Liver (tissue), 8 donors: ENCODE measurements at regions not wholly inside any gene's neighbourhood (a gene's known extent, or its start where the extent isn't known, plus 50 kb on each side); places are given as distances from the start of the nearest gene placed in this dataset.
A peak's percentile ranks its signal among the peaks of the same experiment; 100 is the strongest.

Source experiments
- DNase-seq: peaks from one replicate; pipeline ENCODE4 v3.0.0-alpha.2; 2017; ENCODE audit warnings: low spot score
- H3K27ac ChIP-seq, 2 donors: one replicate each; pipeline ENCODE4 v1.7.0; 2013; ENCODE audit warnings: inconsistent platforms in 2 of 2, low read length in 2 of 2, control low read depth in 1 of 2, low read depth in 1 of 2, mild to moderate bottlenecking in 1 of 2
- H3K27me3 ChIP-seq, 4 donors: one replicate each; pipeline versions ENCODE4 v1.6.1 to v1.7.0; 2013; ENCODE audit warnings: low read length in 3 of 4, inconsistent platforms in 1 of 4, mild to moderate bottlenecking in 1 of 4, moderate library complexity in 1 of 4; ENCODE audit not compliant: control insufficient read depth in 4 of 4, insufficient read depth in 4 of 4
- H3K36me3 ChIP-seq, 4 donors: one replicate each; pipeline versions ENCODE4 v1.6.1 to v1.7.0; 2013; ENCODE audit warnings: low read length in 3 of 4, mild to moderate bottlenecking in 3 of 4, low read depth in 1 of 4, moderate library complexity in 1 of 4; ENCODE audit not compliant: control insufficient read depth in 4 of 4, insufficient read depth in 3 of 4
- H3K4me1 ChIP-seq, 4 donors: one replicate each; pipeline versions ENCODE4 v1.6.1 to v1.7.0; 2013; ENCODE audit warnings: low read length in 3 of 4, mild to moderate bottlenecking in 3 of 4, moderate library complexity in 1 of 4; ENCODE audit not compliant: control insufficient read depth in 4 of 4, insufficient read depth in 4 of 4
- H3K4me3 ChIP-seq, 3 donors: one replicate each; pipeline versions ENCODE4 v1.6.1 to v1.7.0; 2013; ENCODE audit warnings: low read length in 3 of 3, control low read depth in 1 of 3, low read depth in 1 of 3, mild to moderate bottlenecking in 1 of 3
- H3K9ac ChIP-seq, 2 donors: one replicate each; pipeline ENCODE4 v1.7.0; 2013; ENCODE audit warnings: low read length in 2 of 2, mild to moderate bottlenecking in 2 of 2, moderate library complexity in 2 of 2, control low read depth in 1 of 2, low read depth in 1 of 2
- H3K9me3 ChIP-seq, 4 donors: one replicate each; pipeline versions ENCODE4 v1.6.1 to v1.7.0; 2013; ENCODE audit warnings: low read length in 3 of 4; ENCODE audit not compliant: control insufficient read depth in 4 of 4
- FOXA1 ChIP-seq: IDR thresholded peaks from 2 replicates; pipeline ENCODE4 v1.6.1; 2016; ENCODE audit warnings: antibody characterized with exemption
- HNF4A ChIP-seq, 2 donors: conservative IDR thresholded peaks; 2 replicates each; pipeline ENCODE4 v1.6.1; 2016; ENCODE audit warnings: antibody characterized with exemption in 2 of 2, mild to moderate bottlenecking in 2 of 2
- HNF4G ChIP-seq: IDR thresholded peaks from 2 replicates; pipeline ENCODE4 v1.6.1; 2016; ENCODE audit warnings: antibody characterized with exemption
- JUND ChIP-seq, 2 donors: IDR thresholded peaks; 2 replicates each; pipeline ENCODE4 v1.6.1; 2016; ENCODE audit warnings: antibody characterized with exemption in 2 of 2
- NR2F2 ChIP-seq: IDR thresholded peaks from 2 replicates; pipeline ENCODE4 v1.6.1; 2016; ENCODE audit warnings: antibody characterized with exemption
- RAD21 ChIP-seq, 2 donors: IDR thresholded peaks; 2 replicates each; pipeline ENCODE4 v1.6.1; 2016; ENCODE audit warnings: antibody characterized with exemption in 2 of 2, mild to moderate bottlenecking in 2 of 2
- RXRA ChIP-seq, 2 donors: IDR thresholded peaks; 2 replicates each; pipeline ENCODE4 v1.6.1; 2017 to 2018; ENCODE audit warnings: antibody characterized with exemption in 2 of 2, mild to moderate bottlenecking in 1 of 2
- SP1 ChIP-seq: IDR thresholded peaks from 2 replicates; pipeline ENCODE4 v1.6.1; 2018; ENCODE audit warnings: antibody characterized with exemption, mild to moderate bottlenecking
- TAF1 ChIP-seq: conservative IDR thresholded peaks from 2 replicates; pipeline ENCODE4 v1.6.1; 2016; ENCODE audit warnings: antibody characterized with exemption, mild to moderate bottlenecking
- WGBS: extraction: QIAGEN DNeasy Blood & Tissue Kit; methylation state at CpG from one replicate; pipeline ENCODE4 v1.1.7; 2013; 5-methylcytosine and 5-hydroxymethylcytosine counted together
- TF ChIP-seq, protein P1 (sequence below): IDR thresholded peaks from 2 replicates; pipeline ENCODE4 v1.6.1; 2016; ENCODE audit warnings: antibody characterized with exemption, mild to moderate bottlenecking
- TF ChIP-seq, protein P2 (sequence below): fragments of 150-350 bp; IDR thresholded peaks from 2 replicates; pipeline ENCODE4 v1.5.1; 2017; ENCODE audit warnings: improper control_type of control experiment, low read depth, low read length; ENCODE audit not compliant: missing input control
- TF ChIP-seq, protein P3 (sequence below): IDR thresholded peaks from 2 replicates; pipeline ENCODE4 v1.6.1; 2016; ENCODE audit warnings: antibody characterized with exemption
- TF ChIP-seq, protein P4 (sequence below): IDR thresholded peaks from 2 replicates; pipeline ENCODE4 v1.6.1; 2016; ENCODE audit warnings: antibody characterized with exemption
- donor health status: healthy.
- donor health status: healthy.
- donor health status: healthy.
- donor health status: healthy.
- donor health status: healthy.

DNA sequence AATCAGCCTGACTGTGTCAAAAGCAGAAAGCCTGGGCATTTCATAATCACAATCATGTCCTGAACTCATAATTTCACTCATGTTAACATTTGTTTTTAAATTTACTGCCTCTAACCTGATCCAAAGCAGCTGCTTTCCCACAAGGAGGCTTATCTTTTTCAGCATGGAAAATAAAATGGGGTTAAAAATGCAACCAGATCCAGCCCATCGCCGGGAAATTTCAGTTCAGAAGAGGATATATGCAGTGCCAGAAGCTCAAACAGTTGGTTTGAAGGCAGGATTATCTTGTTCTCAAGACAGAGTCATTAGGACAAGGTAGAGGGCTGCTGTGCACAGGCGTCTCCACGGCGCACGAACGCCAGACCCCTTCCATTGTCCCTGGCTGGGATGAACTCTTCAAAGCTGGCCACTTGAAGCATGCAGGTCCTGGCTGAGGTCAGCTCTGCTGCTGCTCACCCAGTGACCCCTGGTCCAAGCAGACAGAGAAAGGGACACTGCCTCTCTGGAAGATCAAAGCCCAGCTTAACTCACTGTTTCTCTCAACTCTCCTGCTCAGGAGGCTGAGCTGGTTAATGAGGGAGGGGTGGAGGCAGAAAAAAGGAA lies 191.1 kb upstream of the HEY2 start:
- Histone ChIP-seq H3K4me1 (no peaks in the 10 kb centered on the region), H3K9ac (no peak overlapping the region), H3K9me3 (no peaks in the 10 kb centered on the region), H3K27me3 (no peaks in the 10 kb centered on the region), H3K27ac (no peak overlapping the region), H3K36me3 (no peaks in the 10 kb centered on the region), H3K4me3 (no peak overlapping the region)
- DNase-seq = no peak
- 40% methylated on average over 7 of the region's 7 CpGs for WGBS
- TF ChIP-seq NR2F2 (peak; percentile 32), HNF4A (conservative IDR thresholded peaks at IDR 0.05) (no peak)

DNA sequence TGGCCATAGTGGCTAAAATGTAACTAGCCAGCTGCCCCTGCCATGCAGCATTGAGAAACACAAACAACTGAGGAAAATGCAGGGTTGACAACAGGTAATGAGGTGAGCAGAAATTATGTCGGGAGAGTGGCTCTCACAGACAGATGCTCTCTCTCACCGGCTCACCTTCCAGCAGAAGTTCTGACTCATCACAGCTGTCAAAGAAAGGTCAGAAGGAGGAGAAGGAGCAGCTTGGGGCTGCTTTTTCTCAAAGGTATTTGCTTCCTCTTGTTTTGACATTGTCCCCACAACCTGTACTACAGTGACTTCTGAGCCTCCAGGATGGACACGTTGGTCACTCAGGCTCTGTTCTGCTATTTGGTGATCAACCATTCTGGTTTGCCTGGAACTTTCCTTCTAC lies 190.5 kb upstream of the HEY2 start:
- Histone ChIP-seq H3K27me3 (no peaks in the 10 kb centered on the region), H3K9me3 (no peaks in the 10 kb centered on the region), H3K9ac (no peak overlapping the region), H3K36me3 (no peaks in the 10 kb centered on the region), H3K4me1 (no peaks in the 10 kb centered on the region), H3K27ac (no peak overlapping the region), H3K4me3 (no peak overlapping the region)
- WGBS = 42% methylated on average over 3 of the region's 3 CpGs
- TF ChIP-seq RAD21 (IDR thresholded peaks at IDR 0.05) (no peak), SP1 (no peak), HNF4G (no peak), FOXA1 (no peak)
- TF ChIP-seq, protein P1, sequence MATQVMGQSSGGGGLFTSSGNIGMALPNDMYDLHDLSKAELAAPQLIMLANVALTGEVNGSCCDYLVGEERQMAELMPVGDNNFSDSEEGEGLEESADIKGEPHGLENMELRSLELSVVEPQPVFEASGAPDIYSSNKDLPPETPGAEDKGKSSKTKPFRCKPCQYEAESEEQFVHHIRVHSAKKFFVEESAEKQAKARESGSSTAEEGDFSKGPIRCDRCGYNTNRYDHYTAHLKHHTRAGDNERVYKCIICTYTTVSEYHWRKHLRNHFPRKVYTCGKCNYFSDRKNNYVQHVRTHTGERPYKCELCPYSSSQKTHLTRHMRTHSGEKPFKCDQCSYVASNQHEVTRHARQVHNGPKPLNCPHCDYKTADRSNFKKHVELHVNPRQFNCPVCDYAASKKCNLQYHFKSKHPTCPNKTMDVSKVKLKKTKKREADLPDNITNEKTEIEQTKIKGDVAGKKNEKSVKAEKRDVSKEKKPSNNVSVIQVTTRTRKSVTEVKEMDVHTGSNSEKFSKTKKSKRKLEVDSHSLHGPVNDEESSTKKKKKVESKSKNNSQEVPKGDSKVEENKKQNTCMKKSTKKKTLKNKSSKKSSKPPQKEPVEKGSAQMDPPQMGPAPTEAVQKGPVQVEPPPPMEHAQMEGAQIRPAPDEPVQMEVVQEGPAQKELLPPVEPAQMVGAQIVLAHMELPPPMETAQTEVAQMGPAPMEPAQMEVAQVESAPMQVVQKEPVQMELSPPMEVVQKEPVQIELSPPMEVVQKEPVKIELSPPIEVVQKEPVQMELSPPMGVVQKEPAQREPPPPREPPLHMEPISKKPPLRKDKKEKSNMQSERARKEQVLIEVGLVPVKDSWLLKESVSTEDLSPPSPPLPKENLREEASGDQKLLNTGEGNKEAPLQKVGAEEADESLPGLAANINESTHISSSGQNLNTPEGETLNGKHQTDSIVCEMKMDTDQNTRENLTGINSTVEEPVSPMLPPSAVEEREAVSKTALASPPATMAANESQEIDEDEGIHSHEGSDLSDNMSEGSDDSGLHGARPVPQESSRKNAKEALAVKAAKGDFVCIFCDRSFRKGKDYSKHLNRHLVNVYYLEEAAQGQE = no peak
- TF ChIP-seq, protein P2, sequence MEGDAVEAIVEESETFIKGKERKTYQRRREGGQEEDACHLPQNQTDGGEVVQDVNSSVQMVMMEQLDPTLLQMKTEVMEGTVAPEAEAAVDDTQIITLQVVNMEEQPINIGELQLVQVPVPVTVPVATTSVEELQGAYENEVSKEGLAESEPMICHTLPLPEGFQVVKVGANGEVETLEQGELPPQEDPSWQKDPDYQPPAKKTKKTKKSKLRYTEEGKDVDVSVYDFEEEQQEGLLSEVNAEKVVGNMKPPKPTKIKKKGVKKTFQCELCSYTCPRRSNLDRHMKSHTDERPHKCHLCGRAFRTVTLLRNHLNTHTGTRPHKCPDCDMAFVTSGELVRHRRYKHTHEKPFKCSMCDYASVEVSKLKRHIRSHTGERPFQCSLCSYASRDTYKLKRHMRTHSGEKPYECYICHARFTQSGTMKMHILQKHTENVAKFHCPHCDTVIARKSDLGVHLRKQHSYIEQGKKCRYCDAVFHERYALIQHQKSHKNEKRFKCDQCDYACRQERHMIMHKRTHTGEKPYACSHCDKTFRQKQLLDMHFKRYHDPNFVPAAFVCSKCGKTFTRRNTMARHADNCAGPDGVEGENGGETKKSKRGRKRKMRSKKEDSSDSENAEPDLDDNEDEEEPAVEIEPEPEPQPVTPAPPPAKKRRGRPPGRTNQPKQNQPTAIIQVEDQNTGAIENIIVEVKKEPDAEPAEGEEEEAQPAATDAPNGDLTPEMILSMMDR = no peak
- DNase-seq = no peak

DNA sequence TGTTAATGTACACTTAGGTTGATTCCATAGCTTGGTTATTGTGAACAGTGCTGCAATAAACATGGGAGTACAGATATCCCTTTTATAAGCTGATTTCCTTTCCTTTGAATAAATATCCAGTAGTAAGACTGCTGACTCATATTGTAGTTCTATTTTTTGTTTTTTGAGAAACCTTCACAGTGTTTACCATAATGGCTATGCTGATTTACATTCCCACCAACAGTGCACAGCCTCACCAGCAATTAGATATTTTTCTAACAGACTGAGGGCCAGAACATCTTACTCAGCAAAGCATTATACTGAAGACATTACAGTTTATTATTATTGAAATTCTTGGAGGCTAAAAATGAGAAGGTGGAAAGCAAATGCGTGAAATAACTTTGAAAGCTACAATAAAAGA lies 187.3 kb upstream of the HEY2 start:
- no peaks in the 10 kb centered on the region for H3K4me1 ChIP-seq
- no peak overlapping the region for H3K9ac ChIP-seq
- H3K36me3 ChIP-seq = no peaks in the 10 kb centered on the region
- H3K27me3 ChIP-seq = no peaks in the 10 kb centered on the region
- H3K9me3 ChIP-seq = no peaks in the 10 kb centered on the region
- DNase-seq = no peak
- H3K4me3 ChIP-seq = no peak overlapping the region
- 93% methylated on average over 1 of the region's 1 CpG for WGBS
- H3K27ac ChIP-seq = no peak overlapping the region
- no peak for TF ChIP-seq SP1
- TF ChIP-seq NR2F2 = no peak
- TF ChIP-seq HNF4G = no peak
- TF ChIP-seq, protein P2 = no peak
- TF ChIP-seq, protein P3, sequence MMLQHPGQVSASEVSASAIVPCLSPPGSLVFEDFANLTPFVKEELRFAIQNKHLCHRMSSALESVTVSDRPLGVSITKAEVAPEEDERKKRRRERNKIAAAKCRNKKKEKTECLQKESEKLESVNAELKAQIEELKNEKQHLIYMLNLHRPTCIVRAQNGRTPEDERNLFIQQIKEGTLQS = no peak
- TF ChIP-seq TAF1 = no peak
- TF ChIP-seq, protein P1 = no peak
- TF ChIP-seq HNF4A (conservative IDR thresholded peaks at IDR 0.05) = no peak
- no peak for TF ChIP-seq RXRA (IDR thresholded peaks at IDR 0.05)
- TF ChIP-seq RAD21 (IDR thresholded peaks at IDR 0.05) = no peak
- TF ChIP-seq, protein P4, sequence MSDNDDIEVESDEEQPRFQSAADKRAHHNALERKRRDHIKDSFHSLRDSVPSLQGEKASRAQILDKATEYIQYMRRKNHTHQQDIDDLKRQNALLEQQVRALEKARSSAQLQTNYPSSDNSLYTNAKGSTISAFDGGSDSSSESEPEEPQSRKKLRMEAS = no peak
- TF ChIP-seq FOXA1 = no peak
- TF ChIP-seq JUND (IDR thresholded peaks at IDR 0.05) = no peak
